Nephron progenitor cell (in vitro differentiated cells): ENCODE measurements at regions not wholly inside any gene's neighbourhood (a gene's known extent, or its start where the extent isn't known, plus 50 kb on each side); places are given as distances from the start of the nearest gene placed in this dataset.
A peak's percentile ranks its signal among the peaks of the same experiment; 100 is the strongest.

Experiments
- DNase-seq: peaks from one replicate; pipeline ENCODE4 v3.0.0; 2021
- H3K27ac Mint-ChIP-seq: 2 replicates; pipeline ENCODE4 v1.8.0; 2021; ENCODE audit warnings: mild to moderate bottlenecking, moderate library complexity, mixed read lengths
- H3K27me3 Mint-ChIP-seq: 2 replicates; pipeline ENCODE4 v1.8.0; 2021; ENCODE audit warnings: mild to moderate bottlenecking, low read depth, mixed read lengths; ENCODE audit not compliant: poor library complexity
- H3K36me3 Mint-ChIP-seq: 2 replicates; pipeline ENCODE4 v1.8.0; 2021; ENCODE audit warnings: low read depth, mixed read lengths
- H3K4me1 Mint-ChIP-seq: 2 replicates; pipeline ENCODE4 v1.8.0; 2021; ENCODE audit warnings: mixed read lengths
- H3K4me3 Mint-ChIP-seq: 2 replicates; pipeline ENCODE4 v1.8.0; 2021; ENCODE audit warnings: mild to moderate bottlenecking, moderate library complexity, mixed read lengths
- H3K9me3 Mint-ChIP-seq: 2 replicates; pipeline ENCODE4 v1.8.0; 2021; ENCODE audit warnings: mild to moderate bottlenecking, moderate library complexity, mixed read lengths
- CTCF ChIP-seq: fragments of 200-600 bp; sonication (generic); IDR thresholded peaks from 2 replicates; pipeline ENCODE4 v1.5.0; 2021; ENCODE audit warnings: antibody characterized with exemption

GRCh38 chr6:77143659-77144447, 319.4 kb downstream of the HTR1B start:
- H3K4me3 Mint-ChIP-seq: no peak overlapping the region
- no peaks in the 10 kb centered on the region for H3K4me1 Mint-ChIP-seq
- no peaks in the 10 kb centered on the region for H3K27me3 Mint-ChIP-seq
- DNase-seq: no peak
- H3K36me3 Mint-ChIP-seq: no peaks in the 10 kb centered on the region
- no peaks in the 10 kb centered on the region for H3K9me3 Mint-ChIP-seq
- no peak for TF ChIP-seq CTCF
- no peak overlapping the region for H3K27ac Mint-ChIP-seq

GRCh38 chr6:77136086-77136485, 327.2 kb downstream of the HTR1B start:
- DNase-seq: no peak
- no peaks in the 10 kb centered on the region for H3K27me3 Mint-ChIP-seq
- no peaks in the 10 kb centered on the region for H3K4me1 Mint-ChIP-seq
- H3K9me3 Mint-ChIP-seq: no peaks in the 10 kb centered on the region
- TF ChIP-seq CTCF: no peak
- no peak overlapping the region for H3K4me3 Mint-ChIP-seq
- no peaks in the 10 kb centered on the region for H3K36me3 Mint-ChIP-seq
- no peak overlapping the region for H3K27ac Mint-ChIP-seq

GRCh38 chr6:77133031-77133430, 330.3 kb downstream of the HTR1B start:
- H3K4me3 Mint-ChIP-seq: no peak overlapping the region
- no peaks in the 10 kb centered on the region for H3K27me3 Mint-ChIP-seq

GRCh38 chr6:77131426-77131825, 331.9 kb downstream of the HTR1B start:
- Mint-ChIP-seq H3K36me3 (peaks cover 15% of the 10 kb centered on the region), H3K27me3 (no peaks in the 10 kb centered on the region), H3K4me3 (no peak overlapping the region), H3K4me1 (no peaks in the 10 kb centered on the region), H3K9me3 (peaks cover 26% of the 10 kb centered on the region), H3K27ac (no peak overlapping the region)
- no peak for DNase-seq
- TF ChIP-seq CTCF: no peak

More at GRCh38 chr6:77133031-77133430, 330.3 kb downstream of the HTR1B start:
- H3K4me1 Mint-ChIP-seq: no peaks in the 10 kb centered on the region
- no peak for TF ChIP-seq CTCF
- DNase-seq: no peak
- H3K36me3 Mint-ChIP-seq: peaks cover 5% of the 10 kb centered on the region
- peaks cover 11% of the 10 kb centered on the region for H3K9me3 Mint-ChIP-seq
- peak overlapping the region; percentile 38 for H3K27ac Mint-ChIP-seq

- H3K4me3 Mint-ChIP-seq: no peak overlapping the region
- peaks cover 20% of the 10 kb centered on the region for H3K36me3 Mint-ChIP-seq
- H3K4me1 Mint-ChIP-seq: peaks cover 4% of the 10 kb centered on the region
- no peak overlapping the region for H3K27ac Mint-ChIP-seq
- H3K9me3 Mint-ChIP-seq: peaks cover 40% of the 10 kb centered on the region
- TF ChIP-seq CTCF: no peak
- DNase-seq: no peak
- no peaks in the 10 kb centered on the region for H3K27me3 Mint-ChIP-seq
These were observed 338.7 kb downstream of the HTR1B start for GRCh38 chr6:77124604-77125003.

- no peak for TF ChIP-seq CTCF
- H3K27me3 Mint-ChIP-seq: no peaks in the 10 kb centered on the region
- H3K27ac Mint-ChIP-seq: no peak overlapping the region
- peaks cover 20% of the 10 kb centered on the region for H3K36me3 Mint-ChIP-seq
- H3K4me1 Mint-ChIP-seq: peaks cover 4% of the 10 kb centered on the region
- H3K4me3 Mint-ChIP-seq: no peak overlapping the region
- peaks cover 34% of the 10 kb centered on the region for H3K9me3 Mint-ChIP-seq
- DNase-seq: no peak
These were observed 339.8 kb downstream of the HTR1B start for GRCh38 chr6:77123527-77123926.
